Spleen (tissue), 11 donors: ENCODE measurements at regions not wholly inside any gene's neighbourhood (a gene's known extent, or its start where the extent isn't known, plus 50 kb on each side); places are given as distances from the start of the nearest gene placed in this dataset.

ENCODE experiments used
- DNase-seq: peaks from one replicate; pipeline ENCODE4 v3.0.0-alpha.2; 2020
- H3K27ac ChIP-seq, 8 donors: fragments of 200-600 bp; sonication (generic) in 7 of 8; 1 replicate in 4 of 8; 2 replicates in 4 of 8; pipeline versions ENCODE4 v1.5.0 to v1.8.0; 2016 to 2021; ENCODE audit warnings: inconsistent platforms in 4 of 8, mild to moderate bottlenecking in 4 of 8, moderate library complexity in 1 of 8
- H3K27me3 ChIP-seq, 7 donors: fragments of 200-600 bp; sonication (generic) in 6 of 7; replicated peaks in 1 of 7; 1 replicate in 4 of 7; 2 replicates in 3 of 7; pipeline versions ENCODE4 v1.5.0 to v1.8.0; 2016 to 2021; ENCODE audit warnings: inconsistent platforms in 3 of 7, mild to moderate bottlenecking in 1 of 7
- H3K36me3 ChIP-seq, 6 donors: fragments of 200-600 bp; sonication (generic) in 5 of 6; 1 replicate in 4 of 6; 2 replicates in 2 of 6; pipeline versions ENCODE4 v1.5.0 to v1.8.0; 2016 to 2021; ENCODE audit warnings: inconsistent platforms in 2 of 6
- H3K4me1 ChIP-seq, 6 donors: fragments of 200-600 bp; sonication (generic) in 5 of 6; 1 replicate in 3 of 6; 2 replicates in 3 of 6; pipeline versions ENCODE4 v1.5.0 to v1.8.0; 2016 to 2021; ENCODE audit warnings: inconsistent platforms in 3 of 6
- H3K4me3 ChIP-seq, 8 donors: fragments of 200-600 bp; sonication (generic) in 7 of 8; 1 replicate in 4 of 8; 2 replicates in 4 of 8; pipeline versions ENCODE4 v1.5.0 to v1.8.0; 2016 to 2021; ENCODE audit warnings: inconsistent platforms in 4 of 8, mild to moderate bottlenecking in 4 of 8, moderate library complexity in 2 of 8
- H3K9me3 ChIP-seq, 8 donors: fragments of 200-600 bp; sonication (generic) in 7 of 8; 1 replicate in 4 of 8; 2 replicates in 4 of 8; pipeline versions ENCODE4 v1.5.0 to v1.8.0; 2016 to 2021; ENCODE audit warnings: inconsistent platforms in 4 of 8
- CTCF ChIP-seq, 11 experiments: fragments of 200-600 bp in 7 of 11; fragments of 450-650 bp in 4 of 11; sonication (generic) in 4 of 11; IDR thresholded peaks in 8 of 11; conservative IDR thresholded peaks in 3 of 11; 1 replicate in 7 of 11; 2 replicates in 4 of 11; pipeline versions ENCODE4 v1.4.0 to v1.8.0; 2016 to 2021; ENCODE audit warnings: antibody characterized with exemption in 11 of 11, inconsistent platforms in 4 of 11, mild to moderate bottlenecking in 1 of 11
- POLR2A ChIP-seq, 3 donors: fragments of 450-650 bp; IDR thresholded peaks; one replicate each; pipeline ENCODE4 v1.5.1; 2017; ENCODE audit warnings: antibody characterized with exemption in 3 of 3, mild to moderate bottlenecking in 1 of 3
- POLR2AphosphoS5 ChIP-seq, 3 donors: sonication (generic); formaldehyde crosslinking; IDR thresholded peaks; one replicate each; pipeline ENCODE4 v1.5.1; 2017; ENCODE audit warnings: antibody characterized with exemption in 3 of 3
- WGBS, 5 donors: extraction: QIAGEN DNeasy Blood & Tissue Kit in 3 of 5; methylation state at CpG; one replicate each; pipeline versions ENCODE4 v1.1.5 to v1.1.7; 2013 to 2018; 5-methylcytosine and 5-hydroxymethylcytosine counted together
- intact Hi-C: fragments of 100-400 bp; cut with DNase I; formaldehyde crosslinking; loops from one replicate; pipeline ENCODE4 v1.15.0; 2023; ENCODE audit warnings: low total_unique reads
- donor health status: healthy with polysubstance abuse.
- donor health status: DM: no; HTN: no; CAD: no; lungs with moderate emphysema.
- donor health status: DM: no; HTN: no; CAD: no.
- donor health status: Bipolar disorder and iron deficiency.
- donor health status: healthy.
- donor health status: DM: no; HTN: no; CAD: no.
- donor health status: DM: yes; HTN: yes; CAD: no.

- WGBS, 5 donors: 50 to 100% (median 82%) methylated on average over 1 of the region's 1 CpG
- Histone ChIP-seq H3K4me1 (no peaks in the 10 kb centered on the region), H3K36me3 (no peaks in the 10 kb centered on the region), H3K27me3 (no peaks in the 10 kb centered on the region), H3K9me3 (peaks cover 0 to 73% (median 39%) of the 10 kb centered on the region in 8 donors), H3K4me3 (no peak overlapping the region), H3K27ac (no peak overlapping the region)
- DNase-seq: no peak
- TF ChIP-seq POLR2AphosphoS5 (IDR thresholded peaks at IDR 0.05): no peak
- TF ChIP-seq CTCF (IDR thresholded peaks at IDR 0.05 in 8 of 11, conservative IDR thresholded peaks at IDR 0.05 in 3 of 11): no peak
- TF ChIP-seq POLR2A (IDR thresholded peaks at IDR 0.05): no peak
- intact Hi-C loops: no loop called here
Measured at GRCh38 chr6:50353603-50354002, 303.9 kb upstream of the DEFB112 start.

GRCh38 chr6:50358113-50358512 is 308.4 kb upstream of the DEFB112 start:
- 84 to 98% (median 90%) methylated on average over 5 of the region's 5 CpGs for WGBS, 5 donors
- Histone ChIP-seq H3K4me1 (no peaks in the 10 kb centered on the region), H3K27me3 (no peaks in the 10 kb centered on the region), H3K27ac (no peak overlapping the region), H3K36me3 (no peaks in the 10 kb centered on the region), H3K9me3 (peaks cover 0 to 60% (median 33%) of the 10 kb centered on the region in 8 donors), H3K4me3 (no peak overlapping the region)
- intact Hi-C loops: no loop called here
- no peak for TF ChIP-seq POLR2AphosphoS5 (IDR thresholded peaks at IDR 0.05)
- no peak for TF ChIP-seq POLR2A (IDR thresholded peaks at IDR 0.05)
- no peak for TF ChIP-seq CTCF (IDR thresholded peaks at IDR 0.05 in 8 of 11, conservative IDR thresholded peaks at IDR 0.05 in 3 of 11)
- DNase-seq: no peak

GRCh38 chr6:50361641-50362331 is 312.1 kb upstream of the DEFB112 start:
- H3K27ac ChIP-seq: no peak overlapping the region
- peaks cover 0 to 28% (median 8%) of the 10 kb centered on the region in 8 donors for H3K9me3 ChIP-seq
- DNase-seq: no peak
- 78 to 88% (median 81%) methylated on average over 4 of the region's 4 CpGs for WGBS, 5 donors
- H3K4me3 ChIP-seq: no peak overlapping the region
- H3K4me1 ChIP-seq: no peaks in the 10 kb centered on the region
- no peaks in the 10 kb centered on the region for H3K36me3 ChIP-seq
- no peaks in the 10 kb centered on the region for H3K27me3 ChIP-seq
- intact Hi-C loops: no loop called here
- no peak for TF ChIP-seq POLR2AphosphoS5 (IDR thresholded peaks at IDR 0.05)
- TF ChIP-seq CTCF (IDR thresholded peaks at IDR 0.05 in 8 of 11, conservative IDR thresholded peaks at IDR 0.05 in 3 of 11): no peak
- no peak for TF ChIP-seq POLR2A (IDR thresholded peaks at IDR 0.05)

- TF ChIP-seq POLR2A (IDR thresholded peaks at IDR 0.05): no peak
- TF ChIP-seq POLR2AphosphoS5 (IDR thresholded peaks at IDR 0.05): no peak
- no peaks in the 10 kb centered on the region for H3K4me1 ChIP-seq
Measured at GRCh38 chr6:50362706-50363105, 313.0 kb upstream of the DEFB112 start.

More at GRCh38 chr6:50362706-50363105, 313.0 kb upstream of the DEFB112 start:
- WGBS, 5 donors: 42 to 76% (median 65%) methylated on average over 1 of the region's 1 CpG
- Histone ChIP-seq H3K4me3 (no peak overlapping the region), H3K27ac (no peak overlapping the region), H3K9me3 (peaks cover 0 to 19% (median 8%) of the 10 kb centered on the region in 8 donors), H3K27me3 (no peaks in the 10 kb centered on the region), H3K36me3 (no peaks in the 10 kb centered on the region)
- no peak for DNase-seq
- intact Hi-C loops: no loop called here
